GM13976 (cell line): ENCODE measurements at regions not wholly inside any gene's neighbourhood (a gene's known extent, or its start where the extent isn't known, plus 50 kb on each side); places are given as distances from the start of the nearest gene placed in this dataset.

ENCODE experiments used
- DNase-seq: peaks from one replicate; pipeline ENCODE4 v3.0.0; 2012; ENCODE audit warnings: low spot score
- CTCF ChIP-seq: IDR thresholded peaks from 2 replicates; pipeline ENCODE4 v1.5.1; 2012; ENCODE audit warnings: borderline replicate concordance, mild to moderate bottlenecking; ENCODE audit not compliant: insufficient read depth; ENCODE audit errors: extremely low read depth, missing control alignments, control extremely low read depth
- in situ Hi-C: fragments of 300-500 bp; cut with MboI; formaldehyde crosslinking; loops from one replicate; pipeline ENCODE4 v1.12.0; 2022; ENCODE audit warnings: low sequenced_read_pairs, mixed read lengths, inconsistent platforms; ENCODE audit not compliant: unreplicated experiment

DNA sequence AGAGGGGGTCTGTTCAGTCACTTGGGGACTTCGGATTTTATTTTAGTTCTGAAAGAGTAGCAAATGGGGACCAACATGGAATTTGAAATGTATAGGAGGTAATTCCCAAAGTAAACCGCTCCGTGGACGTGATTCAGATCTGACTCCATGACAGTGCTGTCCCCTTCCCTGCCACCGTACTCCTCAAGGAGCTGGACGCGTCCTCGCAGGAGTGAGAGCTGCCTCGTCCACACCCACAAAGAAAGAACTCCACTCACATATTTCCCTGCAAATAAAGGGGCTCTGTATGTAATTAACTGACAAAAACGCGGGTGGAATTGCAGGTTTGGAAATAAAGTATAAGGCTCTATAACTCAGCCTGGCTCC lies 183.6 kb downstream of the ETS2 start:
- no peak for TF ChIP-seq CTCF
- in situ Hi-C loops, result no loop called here
- no peak for DNase-seq

- in situ Hi-C loops, result no loop called here
- DNase-seq, result no peak
- TF ChIP-seq CTCF, result no peak
Measured at GRCh38 chr21:38988509-38989378, 183.0 kb downstream of the ETS2 start.

- DNase-seq, result no peak
- in situ Hi-C loops, result no loop called here
- TF ChIP-seq CTCF, result no peak
Measured at GRCh38 chr21:38987633-38988508, 182.1 kb downstream of the ETS2 start.

- no peak for TF ChIP-seq CTCF
- in situ Hi-C loops, result no loop called here
- no peak for DNase-seq
Measured at GRCh38 chr21:38986806-38987632, 181.3 kb downstream of the ETS2 start.

- in situ Hi-C loops, result no loop called here
- DNase-seq, result no peak
- no peak for TF ChIP-seq CTCF
Measured at GRCh38 chr21:38986406-38986805, 180.7 kb downstream of the ETS2 start.
